ENCODE measurements at regions not wholly inside any gene's neighbourhood (a gene's known extent, or its start where the extent isn't known, plus 50 kb on each side); places are given as distances from the start of the nearest gene placed in this dataset.

GRCh38 chr2:239856620-239857285 lies 168.4 kb downstream of the NDUFA10 start:
- no peak overlapping the region for H3K27ac Mint-ChIP-seq
- Histone ChIP-seq H3K9me2 (ENCODE audit: insufficient read depth) (no peaks in the 10 kb centered on the region), H3K27me3 (ENCODE audit: insufficient read depth) (no peaks in the 10 kb centered on the region), H3K4me2 (no peak overlapping the region), H4K20me1 (replicated peaks; ENCODE audit: insufficient read depth) (no peaks in the 10 kb centered on the region), H3K36me3 (ENCODE audit: insufficient read depth) (no peaks in the 10 kb centered on the region), H3K79me2 (replicated peaks; ENCODE audit: insufficient read depth) (no peaks in the 10 kb centered on the region), H3F3A (replicated peaks; ENCODE audit: low read depth) (no peaks in the 10 kb centered on the region), H3K4me3 (no peak overlapping the region), H3K27ac (ENCODE audit: low read depth) (no peak overlapping the region), H3K4me1 (ENCODE audit: insufficient read depth) (no peaks in the 10 kb centered on the region), H2AFZ (no peak overlapping the region)
- peaks cover 5% of the 10 kb centered on the region for H3K27me3 Mint-ChIP-seq (ENCODE audit: insufficient read depth, low read depth, poor library complexity)
- H3K36me3 Mint-ChIP-seq (ENCODE audit: low read depth): peaks cover 11% of the 10 kb centered on the region
- TF ChIP-seq ZNF462 (CRISPR knock-in tag; IDR thresholded peaks at IDR 0.05) (no peak), ETS1 (IDR thresholded peaks at IDR 0.05) (no peak), CTCF (conservative IDR thresholded peaks at IDR 0.05; ENCODE audit: low read depth in 2 of 2) (no peak), ZNF331 (CRISPR knock-in tag; IDR thresholded peaks at IDR 0.05; ENCODE audit: low read depth) (no peak), REST (IDR thresholded peaks at IDR 0.05; ENCODE audit: unreplicated experiment) (no peak)
- DNase-seq (ENCODE audit: low spot score): no peak
- peaks cover 24% of the 10 kb centered on the region for H3K9me3 Mint-ChIP-seq
- no peaks in the 10 kb centered on the region for H3K4me1 Mint-ChIP-seq
- no peak overlapping the region for H3K4me3 Mint-ChIP-seq
- ATAC-seq: no peak
